ENCODE measurements at regions not wholly inside any gene's neighbourhood (a gene's known extent, or its start where the extent isn't known, plus 50 kb on each side); places are given as distances from the start of the nearest gene placed in this dataset.

DNA sequence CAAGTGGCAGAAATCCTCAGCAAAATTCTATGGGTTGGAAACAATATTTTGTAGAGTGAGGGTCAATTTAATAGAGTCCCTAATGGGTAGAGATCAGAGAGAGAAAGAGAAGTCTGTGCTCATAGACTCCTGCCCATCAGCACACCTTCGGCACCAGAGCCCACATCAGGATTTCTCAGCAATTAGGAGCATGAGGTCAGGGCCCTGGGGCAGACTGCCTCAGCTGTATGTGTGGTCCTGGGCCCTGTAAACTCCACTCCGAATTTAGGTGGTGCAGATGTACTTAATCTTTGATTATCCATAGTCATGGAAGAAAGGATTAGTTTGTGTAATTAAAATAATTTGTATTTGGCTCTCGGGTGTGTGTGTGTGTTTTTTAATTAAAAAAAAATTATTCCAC, 372.6 kb downstream of the AEBP2 start:
- no peak for TF ChIP-seq CTCF (IDR thresholded peaks at IDR 0.05; ENCODE audit: low read depth, low read length, missing input control)
- no peak for TF ChIP-seq YY1 (IDR thresholded peaks at IDR 0.05)
- TF ChIP-seq TAF1 (conservative IDR thresholded peaks at IDR 0.05), result no peak
- no peak for TF ChIP-seq NR2F2 (IDR thresholded peaks at IDR 0.05)
- TF ChIP-seq, protein P1, sequence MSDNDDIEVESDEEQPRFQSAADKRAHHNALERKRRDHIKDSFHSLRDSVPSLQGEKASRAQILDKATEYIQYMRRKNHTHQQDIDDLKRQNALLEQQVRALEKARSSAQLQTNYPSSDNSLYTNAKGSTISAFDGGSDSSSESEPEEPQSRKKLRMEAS (IDR thresholded peaks at IDR 0.05), result no peak
- TF ChIP-seq, protein P2, sequence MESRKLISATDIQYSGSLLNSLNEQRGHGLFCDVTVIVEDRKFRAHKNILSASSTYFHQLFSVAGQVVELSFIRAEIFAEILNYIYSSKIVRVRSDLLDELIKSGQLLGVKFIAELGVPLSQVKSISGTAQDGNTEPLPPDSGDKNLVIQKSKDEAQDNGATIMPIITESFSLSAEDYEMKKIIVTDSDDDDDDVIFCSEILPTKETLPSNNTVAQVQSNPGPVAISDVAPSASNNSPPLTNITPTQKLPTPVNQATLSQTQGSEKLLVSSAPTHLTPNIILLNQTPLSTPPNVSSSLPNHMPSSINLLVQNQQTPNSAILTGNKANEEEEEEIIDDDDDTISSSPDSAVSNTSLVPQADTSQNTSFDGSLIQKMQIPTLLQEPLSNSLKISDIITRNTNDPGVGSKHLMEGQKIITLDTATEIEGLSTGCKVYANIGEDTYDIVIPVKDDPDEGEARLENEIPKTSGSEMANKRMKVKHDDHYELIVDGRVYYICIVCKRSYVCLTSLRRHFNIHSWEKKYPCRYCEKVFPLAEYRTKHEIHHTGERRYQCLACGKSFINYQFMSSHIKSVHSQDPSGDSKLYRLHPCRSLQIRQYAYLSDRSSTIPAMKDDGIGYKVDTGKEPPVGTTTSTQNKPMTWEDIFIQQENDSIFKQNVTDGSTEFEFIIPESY (IDR thresholded peaks at IDR 0.05), result no peak
- TF ChIP-seq RAD21 (IDR thresholded peaks at IDR 0.05), result no peak
- no peak for TF ChIP-seq FOXA1 (IDR thresholded peaks at IDR 0.05)
